GM13976 (cell line): ENCODE measurements at regions not wholly inside any gene's neighbourhood (a gene's known extent, or its start where the extent isn't known, plus 50 kb on each side); places are given as distances from the start of the nearest gene placed in this dataset.

Experiments used
- DNase-seq: peaks from one replicate; pipeline ENCODE4 v3.0.0; 2012; ENCODE audit warnings: low spot score
- in situ Hi-C: fragments of 300-500 bp; cut with MboI; formaldehyde crosslinking; loops from one replicate; pipeline ENCODE4 v1.12.0; 2022; ENCODE audit warnings: low sequenced_read_pairs, mixed read lengths, inconsistent platforms; ENCODE audit not compliant: unreplicated experiment
- TF ChIP-seq, protein P1 (sequence below): IDR thresholded peaks from 2 replicates; pipeline ENCODE4 v1.5.1; 2012; ENCODE audit warnings: borderline replicate concordance, mild to moderate bottlenecking; ENCODE audit not compliant: insufficient read depth; ENCODE audit errors: extremely low read depth, missing control alignments, control extremely low read depth

DNA sequence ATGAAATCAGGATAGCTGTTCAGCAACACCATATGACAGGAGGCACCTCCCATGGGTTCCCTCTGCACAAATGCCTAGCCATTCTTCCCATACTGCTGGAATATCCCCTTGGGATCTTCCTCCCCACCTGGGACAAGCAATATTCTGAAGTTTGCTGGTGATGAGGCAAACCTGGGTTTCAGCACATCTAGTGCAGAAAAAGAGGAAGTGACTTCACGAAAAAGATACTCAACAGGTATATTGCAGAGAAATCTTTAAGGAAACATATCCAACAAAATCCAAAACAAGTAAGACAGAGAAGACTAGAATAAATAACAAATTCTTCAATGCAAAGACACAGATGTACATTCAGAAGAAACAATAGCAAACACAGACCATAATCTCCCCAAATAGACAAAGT is 1497.0 kb downstream of the PCDH9 start:
- in situ Hi-C loops = no loop called here
- no peak for DNase-seq
- TF ChIP-seq, protein P1, sequence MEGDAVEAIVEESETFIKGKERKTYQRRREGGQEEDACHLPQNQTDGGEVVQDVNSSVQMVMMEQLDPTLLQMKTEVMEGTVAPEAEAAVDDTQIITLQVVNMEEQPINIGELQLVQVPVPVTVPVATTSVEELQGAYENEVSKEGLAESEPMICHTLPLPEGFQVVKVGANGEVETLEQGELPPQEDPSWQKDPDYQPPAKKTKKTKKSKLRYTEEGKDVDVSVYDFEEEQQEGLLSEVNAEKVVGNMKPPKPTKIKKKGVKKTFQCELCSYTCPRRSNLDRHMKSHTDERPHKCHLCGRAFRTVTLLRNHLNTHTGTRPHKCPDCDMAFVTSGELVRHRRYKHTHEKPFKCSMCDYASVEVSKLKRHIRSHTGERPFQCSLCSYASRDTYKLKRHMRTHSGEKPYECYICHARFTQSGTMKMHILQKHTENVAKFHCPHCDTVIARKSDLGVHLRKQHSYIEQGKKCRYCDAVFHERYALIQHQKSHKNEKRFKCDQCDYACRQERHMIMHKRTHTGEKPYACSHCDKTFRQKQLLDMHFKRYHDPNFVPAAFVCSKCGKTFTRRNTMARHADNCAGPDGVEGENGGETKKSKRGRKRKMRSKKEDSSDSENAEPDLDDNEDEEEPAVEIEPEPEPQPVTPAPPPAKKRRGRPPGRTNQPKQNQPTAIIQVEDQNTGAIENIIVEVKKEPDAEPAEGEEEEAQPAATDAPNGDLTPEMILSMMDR = no peak

DNA sequence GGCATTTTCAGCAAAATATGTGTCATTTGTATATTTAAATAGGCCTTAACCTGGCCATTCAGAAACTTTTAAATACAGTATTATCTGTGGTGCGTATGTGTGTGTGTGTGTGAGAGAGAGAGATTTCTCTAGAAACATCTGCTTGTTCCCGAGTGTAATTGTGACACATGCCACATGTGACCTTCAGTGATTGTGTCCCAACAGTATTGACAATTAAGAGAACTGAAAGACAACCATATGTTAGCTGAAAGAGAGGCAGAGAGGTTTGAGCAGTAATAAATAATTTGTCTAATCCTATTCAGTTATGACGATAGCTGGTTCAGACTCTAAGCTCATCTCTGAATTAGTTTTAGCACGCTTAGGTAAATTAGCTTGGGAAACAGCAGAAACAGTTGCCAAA is 1503.1 kb downstream of the PCDH9 start:
- no peak for DNase-seq
- in situ Hi-C loops = no loop called here
- TF ChIP-seq, protein P1 = no peak

DNA sequence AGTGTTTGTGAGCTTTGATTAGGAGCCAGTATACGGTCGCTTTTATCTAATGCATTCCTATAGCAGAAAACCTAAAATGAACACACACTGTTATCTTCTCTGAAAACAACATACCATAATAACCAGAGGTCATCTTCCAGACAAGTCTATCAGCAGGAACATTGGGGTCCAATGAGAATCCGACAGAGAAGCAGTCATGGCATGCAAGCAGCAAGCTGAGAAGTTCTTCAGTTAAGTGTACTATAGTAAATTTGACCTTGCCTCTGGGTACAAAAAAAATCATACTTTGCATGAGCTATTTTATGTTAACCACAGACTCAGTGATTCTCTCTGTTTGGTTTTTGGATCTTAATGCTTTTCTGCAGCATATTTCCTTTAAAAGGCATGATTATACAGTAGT is 1505.1 kb downstream of the PCDH9 start:
- in situ Hi-C loops = no loop called here
- TF ChIP-seq, protein P1 = no peak
- DNase-seq = no peak

DNA sequence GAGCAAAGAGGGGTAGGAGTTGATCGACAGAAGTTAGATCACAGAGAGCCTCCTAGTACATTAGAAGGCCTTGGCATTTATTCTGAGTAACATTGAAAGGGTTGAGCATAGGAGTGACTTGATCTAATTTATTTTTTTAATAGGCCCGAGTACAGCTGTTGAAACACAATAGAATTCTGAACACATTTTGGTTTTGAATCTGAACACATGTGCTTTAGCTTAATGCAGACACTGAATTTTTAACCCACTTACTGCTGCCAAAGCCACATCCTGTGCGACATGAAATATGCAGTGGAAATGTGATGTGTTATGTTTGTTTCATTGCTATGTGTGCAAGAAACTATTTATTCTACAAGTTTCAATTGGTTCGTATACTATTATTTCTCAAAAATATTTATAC is 1505.9 kb downstream of the PCDH9 start:
- no peak for DNase-seq
- in situ Hi-C loops = no loop called here
- TF ChIP-seq, protein P1 = no peak

DNA sequence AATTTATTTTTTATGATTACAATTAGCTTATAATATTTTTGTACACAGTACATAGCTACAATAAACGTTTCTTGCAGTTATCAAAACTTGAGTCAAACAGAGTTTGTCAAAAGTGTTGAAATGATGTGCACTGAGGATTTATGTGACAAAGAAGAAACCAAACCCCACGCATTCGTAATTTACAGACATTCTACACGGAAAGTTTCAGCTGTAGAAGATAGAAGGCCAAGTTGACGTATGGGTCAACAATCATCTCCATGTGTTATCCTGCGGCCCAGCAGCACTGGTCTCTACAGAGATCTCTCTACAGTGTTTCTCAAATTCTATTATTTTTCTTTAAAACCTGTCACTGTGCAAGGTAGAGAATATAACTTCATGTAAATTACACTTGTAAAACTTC is 1507.6 kb downstream of the PCDH9 start:
- no peak for DNase-seq
- TF ChIP-seq, protein P1 = no peak
- in situ Hi-C loops = no loop called here

DNA sequence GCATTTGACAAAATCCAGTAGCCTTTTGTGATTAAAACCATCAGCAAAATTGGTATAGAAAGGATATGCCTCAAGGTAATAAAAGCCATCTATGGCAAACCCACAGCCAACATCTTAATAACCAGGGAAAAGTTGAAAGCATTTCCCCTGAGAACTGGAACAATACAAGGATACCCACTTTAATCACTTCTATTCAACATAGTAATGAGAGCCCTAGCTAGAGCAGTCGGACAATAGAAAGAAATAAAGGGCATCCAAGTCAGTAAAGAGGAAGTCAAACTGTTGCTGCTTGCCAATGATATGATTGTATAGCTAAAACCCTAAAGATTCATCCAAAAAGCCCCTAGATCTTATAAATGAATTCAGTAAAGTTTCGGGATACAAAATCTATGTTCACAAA is 1510.3 kb downstream of the PCDH9 start:
- no peak for DNase-seq
- in situ Hi-C loops = no loop called here
- TF ChIP-seq, protein P1 = no peak

DNA sequence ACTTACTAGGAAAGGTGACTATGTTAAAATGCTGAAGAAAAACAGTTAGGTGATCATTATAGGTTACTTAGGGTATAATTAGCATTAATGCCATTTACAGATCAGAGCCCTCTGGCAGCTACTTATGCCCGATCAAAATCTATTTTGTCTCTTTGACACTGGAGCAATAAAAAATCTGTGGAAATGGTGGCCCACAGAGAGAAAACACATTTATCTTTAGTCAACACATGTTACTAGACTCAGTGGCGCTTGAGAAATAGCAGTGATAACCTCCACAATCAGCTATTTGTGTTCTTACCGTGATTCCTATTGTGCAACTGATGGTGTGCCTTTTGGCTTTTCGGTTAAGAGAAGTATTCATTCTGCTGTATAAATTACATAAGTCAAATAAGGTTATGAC is 1519.6 kb downstream of the PCDH9 start:
- in situ Hi-C loops = no loop called here
- TF ChIP-seq, protein P1 = no peak

More for the DNA sequence above, 1519.6 kb downstream of the PCDH9 start:
- no peak for DNase-seq
